Loucy (cell line): ENCODE measurements at regions not wholly inside any gene's neighbourhood (a gene's known extent, or its start where the extent isn't known, plus 50 kb on each side); places are given as distances from the start of the nearest gene placed in this dataset.

Experiments used
- CTCF ChIP-seq: fragments of 200-600 bp; sonication (generic); conservative IDR thresholded peaks from 2 replicates; pipeline ENCODE4 v1.5.1; 2014; ENCODE audit warnings: mild to moderate bottlenecking, antibody characterized with exemption, low read length
- EZH2phosphoT487 ChIP-seq: fragments of 200-600 bp; IDR thresholded peaks from 2 replicates; pipeline ENCODE4 v1.6.1; 2018; ENCODE audit warnings: antibody characterized with exemption, mild to moderate bottlenecking, moderate library complexity, borderline replicate concordance

DNA sequence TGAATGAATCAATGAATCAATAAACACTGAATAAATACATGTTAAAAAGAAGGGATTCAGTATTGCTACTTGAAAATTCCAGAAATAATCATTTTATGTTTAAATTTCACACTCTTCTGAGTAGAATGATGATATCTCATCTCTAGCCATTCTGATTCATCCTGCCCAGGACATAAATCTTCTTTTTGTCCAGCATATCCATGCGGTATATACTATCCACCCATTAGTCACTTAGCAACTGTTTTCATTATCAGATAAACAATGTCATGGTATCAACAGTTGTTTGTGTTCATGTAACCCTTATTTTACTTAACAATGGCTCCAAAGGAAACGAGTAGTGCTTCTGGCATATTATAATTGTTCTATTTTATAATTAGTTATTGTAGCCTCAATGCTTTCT is 432.4 kb upstream of the SMC2 start:
- TF ChIP-seq CTCF (no peak), EZH2phosphoT487 (no peak)
